ENCODE measurements at regions not wholly inside any gene's neighbourhood (a gene's known extent, or its start where the extent isn't known, plus 50 kb on each side); places are given as distances from the start of the nearest gene placed in this dataset.

DNA sequence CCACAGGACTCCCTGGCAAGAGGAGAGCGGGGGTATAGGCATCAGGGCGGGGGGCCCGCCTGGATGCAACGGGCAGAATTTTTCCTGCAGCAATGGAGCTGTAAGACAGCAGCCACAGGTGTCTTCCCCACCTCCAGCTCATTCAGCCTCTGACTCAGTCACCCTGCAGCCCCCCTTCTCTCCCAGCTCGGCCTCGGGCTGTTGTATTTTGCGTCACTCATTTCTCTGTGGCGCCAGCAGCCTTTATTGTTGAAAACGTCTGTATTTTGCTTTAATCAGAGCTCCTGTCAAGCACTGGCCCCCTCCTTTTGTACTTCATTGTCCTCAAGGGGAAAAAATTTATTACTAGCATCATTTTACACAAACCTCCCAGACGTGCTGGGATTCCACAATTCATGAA is 117.7 kb downstream of the WSCD1 start:
- TF ChIP-seq, protein P1, sequence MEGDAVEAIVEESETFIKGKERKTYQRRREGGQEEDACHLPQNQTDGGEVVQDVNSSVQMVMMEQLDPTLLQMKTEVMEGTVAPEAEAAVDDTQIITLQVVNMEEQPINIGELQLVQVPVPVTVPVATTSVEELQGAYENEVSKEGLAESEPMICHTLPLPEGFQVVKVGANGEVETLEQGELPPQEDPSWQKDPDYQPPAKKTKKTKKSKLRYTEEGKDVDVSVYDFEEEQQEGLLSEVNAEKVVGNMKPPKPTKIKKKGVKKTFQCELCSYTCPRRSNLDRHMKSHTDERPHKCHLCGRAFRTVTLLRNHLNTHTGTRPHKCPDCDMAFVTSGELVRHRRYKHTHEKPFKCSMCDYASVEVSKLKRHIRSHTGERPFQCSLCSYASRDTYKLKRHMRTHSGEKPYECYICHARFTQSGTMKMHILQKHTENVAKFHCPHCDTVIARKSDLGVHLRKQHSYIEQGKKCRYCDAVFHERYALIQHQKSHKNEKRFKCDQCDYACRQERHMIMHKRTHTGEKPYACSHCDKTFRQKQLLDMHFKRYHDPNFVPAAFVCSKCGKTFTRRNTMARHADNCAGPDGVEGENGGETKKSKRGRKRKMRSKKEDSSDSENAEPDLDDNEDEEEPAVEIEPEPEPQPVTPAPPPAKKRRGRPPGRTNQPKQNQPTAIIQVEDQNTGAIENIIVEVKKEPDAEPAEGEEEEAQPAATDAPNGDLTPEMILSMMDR (IDR thresholded peaks at IDR 0.05 in 2 of 3, conservative IDR thresholded peaks at IDR 0.05 in 1 of 3; ENCODE audit: control insufficient read depth in 2 of 3, extremely low read depth in 1 of 3, insufficient read depth in 1 of 3, low read depth in 3 of 3, low read length in 3 of 3) = no peak
- TF ChIP-seq RELA (IDR thresholded peaks at IDR 0.05; ENCODE audit: borderline replicate concordance, partially characterized antibody) (no peak), EZH2 (IDR thresholded peaks at IDR 0.05; ENCODE audit: borderline replicate concordance, control insufficient read depth, low read depth, low read length) (no peak), RAD21 (IDR thresholded peaks at IDR 0.05; ENCODE audit: insufficient read depth, low read depth, low read length) (no peak), EGR1 (IDR thresholded peaks at IDR 0.05; ENCODE audit: borderline replicate concordance in 1 of 2, low read depth in 2 of 2, low read length in 2 of 2) (no peak), POLR2AphosphoS5 (IDR thresholded peaks at IDR 0.05; ENCODE audit: low read length) (no peak), SMAD1 (IDR thresholded peaks at IDR 0.05; ENCODE audit: low read depth, partially characterized antibody) (no peak), HDGF (IDR thresholded peaks at IDR 0.05) (no peak), MYC (IDR thresholded peaks at IDR 0.05; ENCODE audit: insufficient read depth, insufficient read length, insufficient replicate concordance, low read length, severe bottlenecking) (no peak), ASH2L (IDR thresholded peaks at IDR 0.05; ENCODE audit: borderline replicate concordance, low read depth) (no peak), PRDM15 (CRISPR knock-in tag; IDR thresholded peaks at IDR 0.05) (no peak), ZBTB4 (CRISPR knock-in tag; IDR thresholded peaks at IDR 0.05) (no peak), POLR2A (IDR thresholded peaks at IDR 0.05; ENCODE audit: low read depth, low read length) (no peak), TAF1 (IDR thresholded peaks at IDR 0.05; ENCODE audit: borderline replicate concordance, low read depth, low read length) (no peak)
